NCI-H146 (cell line): ENCODE measurements at regions not wholly inside any gene's neighbourhood (a gene's known extent, or its start where the extent isn't known, plus 50 kb on each side); places are given as distances from the start of the nearest gene placed in this dataset.

Experiments
- DNase-seq: peaks from one replicate; lab custom pipeline; 2025; lab: John Stamatoyannopoulos, UW

- no peak for DNase-seq
Measured at GRCh38 chr12:60337839-60338549, 742.2 kb downstream of the SLC16A7 start.

- DNase-seq, result no peak
Measured at GRCh38 chr12:60345442-60345841, 749.6 kb downstream of the SLC16A7 start.

- no peak for DNase-seq
Measured at GRCh38 chr12:60349232-60349978, 753.6 kb downstream of the SLC16A7 start.

- no peak for DNase-seq
Measured at GRCh38 chr12:60387356-60387755, 791.5 kb downstream of the SLC16A7 start.

- no peak for DNase-seq
Measured at GRCh38 chr12:60391051-60391450, 795.2 kb downstream of the SLC16A7 start.

GRCh38 chr12:60391791-60392190, 796.0 kb downstream of the SLC16A7 start:
- no peak for DNase-seq

GRCh38 chr12:60393093-60393492, 797.3 kb downstream of the SLC16A7 start:
- no peak for DNase-seq

- DNase-seq, result no peak
Measured at GRCh38 chr12:60394665-60395064, 798.8 kb downstream of the SLC16A7 start.

- DNase-seq, result no peak
Measured at GRCh38 chr12:60398547-60398946, 802.7 kb downstream of the SLC16A7 start.

- DNase-seq, result no peak
Measured at GRCh38 chr12:60399064-60399463, 803.2 kb downstream of the SLC16A7 start.

GRCh38 chr12:60402996-60403395, 807.2 kb downstream of the SLC16A7 start:
- DNase-seq, result no peak

GRCh38 chr12:60415351-60415750, 819.5 kb downstream of the SLC16A7 start:
- no peak for DNase-seq

- no peak for DNase-seq
Measured at GRCh38 chr12:60419986-60420385, 824.2 kb downstream of the SLC16A7 start.

- no peak for DNase-seq
Measured at GRCh38 chr12:60421741-60422140, 825.9 kb downstream of the SLC16A7 start.

GRCh38 chr12:60437297-60437696, 841.5 kb downstream of the SLC16A7 start:
- DNase-seq, result no peak

- no peak for DNase-seq
Measured at GRCh38 chr12:60441577-60441976, 845.7 kb downstream of the SLC16A7 start.

GRCh38 chr12:60451457-60451856, 855.6 kb downstream of the SLC16A7 start:
- no peak for DNase-seq

- DNase-seq, result no peak
Measured at GRCh38 chr12:60465060-60465459, 869.2 kb downstream of the SLC16A7 start.

GRCh38 chr12:60468546-60468945, 872.7 kb downstream of the SLC16A7 start:
- no peak for DNase-seq

GRCh38 chr12:60475825-60476224, 880.0 kb downstream of the SLC16A7 start:
- DNase-seq, result no peak

- DNase-seq, result no peak
Measured at GRCh38 chr12:60487284-60487683, 891.5 kb downstream of the SLC16A7 start.

GRCh38 chr12:60489071-60489470, 893.2 kb downstream of the SLC16A7 start:
- no peak for DNase-seq

- peak; percentile 30 for DNase-seq
Measured at GRCh38 chr12:60494244-60494643, 898.4 kb downstream of the SLC16A7 start.

GRCh38 chr12:60498656-60499055, 902.8 kb downstream of the SLC16A7 start:
- no peak for DNase-seq
